ENCODE measurements at regions not wholly inside any gene's neighbourhood (a gene's known extent, or its start where the extent isn't known, plus 50 kb on each side); places are given as distances from the start of the nearest gene placed in this dataset.

DNA sequence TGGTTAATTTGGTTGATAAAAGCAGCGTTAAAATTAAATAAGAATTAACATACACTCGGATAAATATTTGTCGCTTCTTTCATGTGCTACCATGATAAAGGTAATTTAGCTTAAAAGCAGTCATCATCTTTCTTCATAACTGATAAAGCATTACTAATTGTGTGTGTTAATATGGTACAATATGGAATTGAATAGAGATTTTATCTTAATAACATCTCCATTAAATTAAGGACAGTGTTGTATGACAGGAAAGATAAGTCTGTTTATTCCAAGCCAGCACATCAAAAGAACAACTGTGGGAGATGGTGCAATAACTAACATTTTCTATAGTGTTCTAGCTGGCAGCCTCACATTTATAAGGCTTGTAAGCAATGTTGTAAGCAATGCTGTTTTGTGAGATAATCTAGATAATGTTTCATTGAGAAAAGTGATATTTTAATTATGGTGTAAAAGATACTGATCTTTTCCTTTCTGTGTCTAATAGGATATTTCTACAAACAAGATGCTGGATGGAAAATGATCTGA lies 64.4 kb upstream of the AFF3 start:
- TF ChIP-seq, protein P1, sequence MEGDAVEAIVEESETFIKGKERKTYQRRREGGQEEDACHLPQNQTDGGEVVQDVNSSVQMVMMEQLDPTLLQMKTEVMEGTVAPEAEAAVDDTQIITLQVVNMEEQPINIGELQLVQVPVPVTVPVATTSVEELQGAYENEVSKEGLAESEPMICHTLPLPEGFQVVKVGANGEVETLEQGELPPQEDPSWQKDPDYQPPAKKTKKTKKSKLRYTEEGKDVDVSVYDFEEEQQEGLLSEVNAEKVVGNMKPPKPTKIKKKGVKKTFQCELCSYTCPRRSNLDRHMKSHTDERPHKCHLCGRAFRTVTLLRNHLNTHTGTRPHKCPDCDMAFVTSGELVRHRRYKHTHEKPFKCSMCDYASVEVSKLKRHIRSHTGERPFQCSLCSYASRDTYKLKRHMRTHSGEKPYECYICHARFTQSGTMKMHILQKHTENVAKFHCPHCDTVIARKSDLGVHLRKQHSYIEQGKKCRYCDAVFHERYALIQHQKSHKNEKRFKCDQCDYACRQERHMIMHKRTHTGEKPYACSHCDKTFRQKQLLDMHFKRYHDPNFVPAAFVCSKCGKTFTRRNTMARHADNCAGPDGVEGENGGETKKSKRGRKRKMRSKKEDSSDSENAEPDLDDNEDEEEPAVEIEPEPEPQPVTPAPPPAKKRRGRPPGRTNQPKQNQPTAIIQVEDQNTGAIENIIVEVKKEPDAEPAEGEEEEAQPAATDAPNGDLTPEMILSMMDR (IDR thresholded peaks at IDR 0.05), result no peak
- TF ChIP-seq ZNF512 (CRISPR knock-in tag; IDR thresholded peaks at IDR 0.05; ENCODE audit: borderline replicate concordance), result no peak

Data from WTC11 (cell line).